Liver (tissue), 8 donors: ENCODE measurements at regions not wholly inside any gene's neighbourhood (a gene's known extent, or its start where the extent isn't known, plus 50 kb on each side); places are given as distances from the start of the nearest gene placed in this dataset.
A peak's percentile ranks its signal among the peaks of the same experiment; 100 is the strongest.

ENCODE experiments used
- DNase-seq: peaks from one replicate; pipeline ENCODE4 v3.0.0-alpha.2; 2017; ENCODE audit warnings: low spot score
- H3K27ac ChIP-seq, 2 donors: one replicate each; pipeline ENCODE4 v1.7.0; 2013; ENCODE audit warnings: inconsistent platforms in 2 of 2, low read length in 2 of 2, control low read depth in 1 of 2, low read depth in 1 of 2, mild to moderate bottlenecking in 1 of 2
- H3K27me3 ChIP-seq, 4 donors: one replicate each; pipeline versions ENCODE4 v1.6.1 to v1.7.0; 2013; ENCODE audit warnings: low read length in 3 of 4, inconsistent platforms in 1 of 4, mild to moderate bottlenecking in 1 of 4, moderate library complexity in 1 of 4; ENCODE audit not compliant: control insufficient read depth in 4 of 4, insufficient read depth in 4 of 4
- H3K36me3 ChIP-seq, 4 donors: one replicate each; pipeline versions ENCODE4 v1.6.1 to v1.7.0; 2013; ENCODE audit warnings: low read length in 3 of 4, mild to moderate bottlenecking in 3 of 4, low read depth in 1 of 4, moderate library complexity in 1 of 4; ENCODE audit not compliant: control insufficient read depth in 4 of 4, insufficient read depth in 3 of 4
- H3K4me1 ChIP-seq, 4 donors: one replicate each; pipeline versions ENCODE4 v1.6.1 to v1.7.0; 2013; ENCODE audit warnings: low read length in 3 of 4, mild to moderate bottlenecking in 3 of 4, moderate library complexity in 1 of 4; ENCODE audit not compliant: control insufficient read depth in 4 of 4, insufficient read depth in 4 of 4
- H3K4me3 ChIP-seq, 3 donors: one replicate each; pipeline versions ENCODE4 v1.6.1 to v1.7.0; 2013; ENCODE audit warnings: low read length in 3 of 3, control low read depth in 1 of 3, low read depth in 1 of 3, mild to moderate bottlenecking in 1 of 3
- H3K9ac ChIP-seq, 2 donors: one replicate each; pipeline ENCODE4 v1.7.0; 2013; ENCODE audit warnings: low read length in 2 of 2, mild to moderate bottlenecking in 2 of 2, moderate library complexity in 2 of 2, control low read depth in 1 of 2, low read depth in 1 of 2
- H3K9me3 ChIP-seq, 4 donors: one replicate each; pipeline versions ENCODE4 v1.6.1 to v1.7.0; 2013; ENCODE audit warnings: low read length in 3 of 4; ENCODE audit not compliant: control insufficient read depth in 4 of 4
- ATF3 ChIP-seq: IDR thresholded peaks from 2 replicates; pipeline ENCODE4 v1.6.1; 2016; ENCODE audit warnings: antibody characterized with exemption
- CTCF ChIP-seq: fragments of 150-350 bp; IDR thresholded peaks from 2 replicates; pipeline ENCODE4 v1.5.1; 2017; ENCODE audit warnings: improper control_type of control experiment, low read depth, low read length; ENCODE audit not compliant: missing input control
- EGR1 ChIP-seq, 2 donors: IDR thresholded peaks; 2 replicates each; pipeline ENCODE4 v1.6.1; 2016 to 2018; ENCODE audit warnings: antibody characterized with exemption in 2 of 2, low read depth in 2 of 2
- FOXA1 ChIP-seq: IDR thresholded peaks from 2 replicates; pipeline ENCODE4 v1.6.1; 2016; ENCODE audit warnings: antibody characterized with exemption
- FOXA2 ChIP-seq: IDR thresholded peaks from 2 replicates; pipeline ENCODE4 v1.6.1; 2016; ENCODE audit warnings: antibody characterized with exemption
- GABPA ChIP-seq, 2 donors: IDR thresholded peaks in 1 of 2; conservative IDR thresholded peaks in 1 of 2; 2 replicates each; pipeline ENCODE4 v1.6.1; 2016; ENCODE audit warnings: antibody characterized with exemption in 2 of 2, mild to moderate bottlenecking in 1 of 2, moderate library complexity in 1 of 2
- HNF4A ChIP-seq, 2 donors: conservative IDR thresholded peaks; 2 replicates each; pipeline ENCODE4 v1.6.1; 2016; ENCODE audit warnings: antibody characterized with exemption in 2 of 2, mild to moderate bottlenecking in 2 of 2
- HNF4G ChIP-seq: IDR thresholded peaks from 2 replicates; pipeline ENCODE4 v1.6.1; 2016; ENCODE audit warnings: antibody characterized with exemption
- JUND ChIP-seq, 2 donors: IDR thresholded peaks; 2 replicates each; pipeline ENCODE4 v1.6.1; 2016; ENCODE audit warnings: antibody characterized with exemption in 2 of 2
- MAX ChIP-seq: IDR thresholded peaks from 2 replicates; pipeline ENCODE4 v1.6.1; 2016; ENCODE audit warnings: antibody characterized with exemption
- NR2F2 ChIP-seq: IDR thresholded peaks from 2 replicates; pipeline ENCODE4 v1.6.1; 2016; ENCODE audit warnings: antibody characterized with exemption
- RAD21 ChIP-seq, 2 donors: IDR thresholded peaks; 2 replicates each; pipeline ENCODE4 v1.6.1; 2016; ENCODE audit warnings: antibody characterized with exemption in 2 of 2, mild to moderate bottlenecking in 2 of 2
- REST ChIP-seq: IDR thresholded peaks from 2 replicates; pipeline ENCODE4 v1.6.1; 2016; ENCODE audit warnings: antibody characterized with exemption, mild to moderate bottlenecking
- RXRA ChIP-seq, 2 donors: IDR thresholded peaks; 2 replicates each; pipeline ENCODE4 v1.6.1; 2017 to 2018; ENCODE audit warnings: antibody characterized with exemption in 2 of 2, mild to moderate bottlenecking in 1 of 2
- SP1 ChIP-seq: IDR thresholded peaks from 2 replicates; pipeline ENCODE4 v1.6.1; 2018; ENCODE audit warnings: antibody characterized with exemption, mild to moderate bottlenecking
- TAF1 ChIP-seq: conservative IDR thresholded peaks from 2 replicates; pipeline ENCODE4 v1.6.1; 2016; ENCODE audit warnings: antibody characterized with exemption, mild to moderate bottlenecking
- YY1 ChIP-seq: IDR thresholded peaks from 2 replicates; pipeline ENCODE4 v1.6.1; 2016; ENCODE audit warnings: antibody characterized with exemption, mild to moderate bottlenecking
- ZBTB33 ChIP-seq: IDR thresholded peaks from 2 replicates; pipeline ENCODE4 v1.6.1; 2016; ENCODE audit warnings: antibody characterized with exemption
- WGBS: extraction: QIAGEN DNeasy Blood & Tissue Kit; methylation state at CpG from one replicate; pipeline ENCODE4 v1.1.7; 2013; 5-methylcytosine and 5-hydroxymethylcytosine counted together
- donor health status: healthy.
- donor health status: healthy.
- donor health status: healthy.
- donor health status: healthy.
- donor health status: healthy.

- no peak for TF ChIP-seq SP1
- Histone ChIP-seq H3K36me3 (no peaks in the 10 kb centered on the region), H3K4me1 (no peaks in the 10 kb centered on the region), H3K27ac (no peak overlapping the region), H3K27me3 (no peaks in the 10 kb centered on the region), H3K9me3 (no peaks in the 10 kb centered on the region), H3K4me3 (no peak overlapping the region), H3K9ac (no peak overlapping the region)
- WGBS, result 74% methylated on average over 3 of the region's 3 CpGs
- no peak for DNase-seq
These were observed 373.3 kb upstream of the GALNT5 start for GRCh38 chr2:156884216-156884615.

GRCh38 chr2:156890529-156891148 lies 366.9 kb upstream of the GALNT5 start:
- Histone ChIP-seq H3K9ac (peak overlapping the region in 1 of 2 donors; percentile 5), H3K36me3 (no peaks in the 10 kb centered on the region), H3K27ac (no peak overlapping the region), H3K9me3 (no peaks in the 10 kb centered on the region), H3K4me1 (peaks cover 0 to 7% (median 3%) of the 10 kb centered on the region in 4 donors), H3K27me3 (no peaks in the 10 kb centered on the region), H3K4me3 (no peak overlapping the region)
- no peak for DNase-seq
- no peak for TF ChIP-seq HNF4G
- no peak for TF ChIP-seq SP1
- no peak for TF ChIP-seq FOXA2
- 72% methylated on average over 5 of the region's 5 CpGs for WGBS

GRCh38 chr2:156891609-156892008 lies 365.9 kb upstream of the GALNT5 start:
- no peak overlapping the region for H3K27ac ChIP-seq
- 95% methylated on average over 1 of the region's 1 CpG for WGBS
- H3K4me1 ChIP-seq, result peaks cover 0 to 7% (median 3%) of the 10 kb centered on the region in 4 donors
- no peaks in the 10 kb centered on the region for H3K36me3 ChIP-seq
- no peaks in the 10 kb centered on the region for H3K27me3 ChIP-seq
- no peak for TF ChIP-seq REST
- TF ChIP-seq RAD21 (IDR thresholded peaks at IDR 0.05), result no peak
- no peak for TF ChIP-seq NR2F2
- no peak for TF ChIP-seq ATF3
- TF ChIP-seq SP1, result no peak
- no peak for TF ChIP-seq HNF4G
- no peak for TF ChIP-seq GABPA (IDR thresholded peaks at IDR 0.05 in 1 of 2, conservative IDR thresholded peaks at IDR 0.05 in 1 of 2)
- TF ChIP-seq JUND (IDR thresholded peaks at IDR 0.05), result no peak
- no peak for TF ChIP-seq ZBTB33
- no peak for TF ChIP-seq YY1
- no peak for TF ChIP-seq RXRA (IDR thresholded peaks at IDR 0.05)
- no peak for TF ChIP-seq EGR1 (IDR thresholded peaks at IDR 0.05; ENCODE audit: low read depth in 2 of 2)
- TF ChIP-seq FOXA1, result no peak
- no peak for TF ChIP-seq FOXA2
- no peak for TF ChIP-seq CTCF
- no peak for TF ChIP-seq TAF1
- TF ChIP-seq MAX, result no peak
- TF ChIP-seq HNF4A (conservative IDR thresholded peaks at IDR 0.05), result no peak
- H3K9me3 ChIP-seq, result no peaks in the 10 kb centered on the region
- DNase-seq, result no peak
- H3K4me3 ChIP-seq, result no peak overlapping the region
- no peak overlapping the region for H3K9ac ChIP-seq
